Activated naive CD8-positive, alpha-beta T cell (primary cell): ENCODE measurements at regions not wholly inside any gene's neighbourhood (a gene's known extent, or its start where the extent isn't known, plus 50 kb on each side); places are given as distances from the start of the nearest gene placed in this dataset.
"Not testable (repeated sequence)": the region's sequence is repeated elsewhere in the genome, so short reads cannot be mapped to it uniquely, and the experiment has no call there.

Source experiments
- H3K27ac Mint-ChIP-seq: one replicate; pipeline ENCODE4 v1.8.0; 2021; ENCODE audit warnings: mixed read lengths
- H3K27me3 Mint-ChIP-seq: one replicate; pipeline ENCODE4 v1.8.0; 2021; ENCODE audit warnings: mixed read lengths
- H3K36me3 Mint-ChIP-seq: one replicate; pipeline ENCODE4 v1.8.0; 2021; ENCODE audit warnings: mixed read lengths
- H3K4me1 Mint-ChIP-seq: one replicate; pipeline ENCODE4 v1.8.0; 2021; ENCODE audit warnings: low read depth, mixed read lengths
- H3K4me3 Mint-ChIP-seq: one replicate; pipeline ENCODE4 v1.8.0; 2021; ENCODE audit warnings: mild to moderate bottlenecking, mixed read lengths
- H3K9me3 Mint-ChIP-seq: one replicate; pipeline ENCODE4 v1.8.0; 2021; ENCODE audit warnings: low read depth, mixed read lengths

- Mint-ChIP-seq H3K27ac (no peak overlapping the region), H3K9me3 (no peaks in the 10 kb centered on the region), H3K4me1 (no peaks in the 10 kb centered on the region), H3K36me3 (no peaks in the 10 kb centered on the region), H3K4me3 (no peak overlapping the region), H3K27me3 (no peaks in the 10 kb centered on the region)
Measured at GRCh38 chr9:103287361-103287760, 292.2 kb downstream of the CYLC2 start.

DNA sequence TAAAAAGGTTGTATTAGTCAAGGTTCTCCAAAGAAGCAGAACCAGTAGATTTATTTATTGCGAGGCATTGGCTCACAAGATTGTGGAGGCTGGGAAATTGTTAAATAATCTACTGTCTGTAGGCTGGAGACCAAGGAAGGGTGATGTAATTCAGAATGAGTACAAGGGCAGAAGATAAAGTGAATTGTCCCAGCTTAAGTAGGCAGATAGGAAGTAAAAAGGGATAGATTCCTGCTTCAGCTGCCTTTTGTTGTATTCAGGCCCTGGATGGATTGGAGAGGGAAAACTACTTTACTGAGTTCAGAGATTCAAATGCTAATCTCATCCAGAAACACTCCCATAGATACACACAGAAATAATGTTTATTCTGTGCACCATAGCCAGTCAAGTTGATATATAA, 301.1 kb downstream of the CYLC2 start:
- Mint-ChIP-seq H3K36me3 (no peaks in the 10 kb centered on the region), H3K4me1 (no peaks in the 10 kb centered on the region), H3K27ac (no peak overlapping the region), H3K27me3 (no peaks in the 10 kb centered on the region), H3K4me3 (no peak overlapping the region), H3K9me3 (peaks cover 8% of the 10 kb centered on the region)

DNA sequence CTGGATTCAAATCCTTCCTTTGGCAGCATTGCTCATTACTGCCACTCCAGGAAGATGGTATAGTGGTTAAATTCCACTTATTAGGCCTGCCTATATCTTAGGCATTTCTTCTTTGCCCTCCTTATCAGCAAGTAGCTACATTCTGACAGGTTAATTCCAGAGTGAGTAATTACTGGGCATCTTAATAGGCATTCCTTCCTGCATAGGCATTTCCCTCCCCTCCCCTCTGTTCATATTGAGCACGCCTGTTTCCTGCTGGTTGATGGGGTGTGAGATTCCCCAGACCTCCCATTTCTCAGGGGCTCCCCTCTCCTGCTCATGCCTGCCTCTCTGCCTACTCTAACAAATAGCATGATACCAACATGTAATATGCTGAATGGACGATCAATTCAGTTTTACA, 305.9 kb downstream of the CYLC2 start:
- H3K27ac Mint-ChIP-seq = no peak overlapping the region
- H3K4me1 Mint-ChIP-seq = no peaks in the 10 kb centered on the region
- no peaks in the 10 kb centered on the region for H3K27me3 Mint-ChIP-seq
- H3K9me3 Mint-ChIP-seq = no peaks in the 10 kb centered on the region
- H3K36me3 Mint-ChIP-seq = no peaks in the 10 kb centered on the region
- H3K4me3 Mint-ChIP-seq = no peak overlapping the region

GRCh38 chr9:103304797-103305196, 309.7 kb downstream of the CYLC2 start:
- H3K27ac Mint-ChIP-seq = no peak overlapping the region
- H3K4me3 Mint-ChIP-seq = no peak overlapping the region
- H3K27me3 Mint-ChIP-seq = no peaks in the 10 kb centered on the region
- peaks cover 3% of the 10 kb centered on the region for H3K9me3 Mint-ChIP-seq
- H3K4me1 Mint-ChIP-seq = no peaks in the 10 kb centered on the region
- H3K36me3 Mint-ChIP-seq = no peaks in the 10 kb centered on the region

DNA sequence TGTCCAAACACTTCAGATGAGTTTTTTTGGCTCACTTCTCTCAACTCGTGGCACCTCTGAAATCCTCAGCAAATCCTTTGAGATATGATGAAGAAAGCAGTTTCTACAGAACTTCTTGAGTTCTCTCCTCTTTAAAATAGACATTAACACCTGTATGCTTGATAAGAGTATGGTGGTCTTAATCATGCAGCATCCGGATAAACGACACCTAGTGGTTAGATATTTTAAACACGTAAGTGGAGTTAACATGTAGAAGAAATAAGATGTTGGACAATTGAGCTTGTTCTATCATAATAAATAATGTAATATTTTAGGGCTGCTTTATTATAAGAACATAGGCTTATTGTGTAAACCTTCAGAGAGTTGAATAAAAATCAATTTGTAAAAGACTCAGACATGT, 324.8 kb downstream of the CYLC2 start:
- Mint-ChIP-seq H3K27me3 (no peaks in the 10 kb centered on the region), H3K4me1 (no peaks in the 10 kb centered on the region), H3K9me3 (peaks cover 6% of the 10 kb centered on the region), H3K27ac (no peak overlapping the region), H3K4me3 (no peak overlapping the region), H3K36me3 (no peaks in the 10 kb centered on the region)

DNA sequence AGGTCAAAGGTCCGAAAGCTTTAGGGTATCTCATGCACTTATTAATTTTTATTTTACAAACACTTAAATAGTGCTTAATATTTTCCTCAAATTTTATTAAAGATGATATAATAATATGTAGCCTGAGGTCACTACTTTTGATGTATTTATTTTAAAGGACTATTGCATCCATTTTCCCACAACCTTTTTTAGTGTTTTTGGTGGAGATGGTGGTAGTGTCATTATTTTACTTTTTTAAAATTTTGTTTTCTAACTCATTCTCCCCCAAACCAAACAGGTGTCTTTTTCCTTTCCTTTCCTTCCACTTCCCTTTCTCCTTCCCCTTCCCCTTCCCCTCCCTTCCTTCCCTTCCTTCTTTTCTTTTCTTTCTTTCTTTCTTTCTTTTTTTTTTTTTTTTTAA, 328.6 kb downstream of the CYLC2 start:
- Mint-ChIP-seq H3K4me3 (no peak overlapping the region), H3K27ac (no peak overlapping the region), H3K36me3 (no peaks in the 10 kb centered on the region), H3K9me3 (peaks cover 17% of the 10 kb centered on the region), H3K27me3 (no peaks in the 10 kb centered on the region), H3K4me1 (no peaks in the 10 kb centered on the region)

DNA sequence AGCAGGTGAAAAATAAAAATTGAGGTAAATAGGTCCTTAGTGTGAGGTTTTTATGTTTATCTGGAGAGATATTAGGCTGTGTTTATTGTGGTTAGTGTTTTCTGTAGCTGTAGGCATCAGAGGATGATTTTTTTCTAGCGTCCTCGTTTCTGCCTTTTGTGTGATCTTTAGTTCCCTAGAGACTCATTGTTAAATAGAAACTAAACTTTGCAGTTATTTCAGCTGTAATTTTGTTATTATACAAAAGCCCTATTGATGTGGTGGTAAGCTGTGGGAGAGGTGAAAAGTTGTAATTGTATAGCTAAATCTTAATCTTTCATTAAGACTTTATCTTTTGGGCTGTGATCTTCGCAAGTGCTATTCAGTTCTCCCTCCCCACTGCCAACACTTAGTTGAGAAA, 340.3 kb downstream of the CYLC2 start:
- H3K4me3 Mint-ChIP-seq = no peak overlapping the region
- H3K36me3 Mint-ChIP-seq = no peaks in the 10 kb centered on the region
- H3K9me3 Mint-ChIP-seq = no peaks in the 10 kb centered on the region
- no peak overlapping the region for H3K27ac Mint-ChIP-seq
- H3K27me3 Mint-ChIP-seq = no peaks in the 10 kb centered on the region
- H3K4me1 Mint-ChIP-seq = no peaks in the 10 kb centered on the region

- Mint-ChIP-seq H3K27me3 (no peaks in the 10 kb centered on the region), H3K36me3 (no peaks in the 10 kb centered on the region), H3K27ac (no peak overlapping the region), H3K9me3 (peaks cover 7% of the 10 kb centered on the region), H3K4me1 (no peaks in the 10 kb centered on the region), H3K4me3 (no peak overlapping the region)
Measured at GRCh38 chr9:103355000-103355399, 359.9 kb downstream of the CYLC2 start.

DNA sequence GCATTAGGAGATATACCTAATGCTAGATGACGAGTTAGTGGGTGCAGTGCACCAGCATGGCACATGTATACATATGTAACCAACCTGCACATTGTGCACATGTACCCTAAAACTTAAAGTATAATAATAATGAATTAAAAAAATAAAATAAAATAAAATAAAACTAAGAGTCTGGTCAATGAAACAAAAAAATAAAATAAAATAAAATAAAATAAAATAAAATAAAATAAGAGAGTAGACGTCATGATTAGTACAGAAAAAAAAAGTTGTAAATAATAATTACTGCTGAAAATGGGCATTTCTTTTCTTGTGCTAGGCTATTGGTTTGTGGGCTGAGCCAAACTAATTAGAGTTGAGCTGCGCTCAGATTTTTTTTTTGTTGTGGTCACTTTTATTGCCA, 362.8 kb downstream of the CYLC2 start:
- H3K27me3 Mint-ChIP-seq, H3K4me1 Mint-ChIP-seq, H3K9me3 Mint-ChIP-seq, H3K27ac Mint-ChIP-seq, H3K36me3 Mint-ChIP-seq, H3K4me3 Mint-ChIP-seq: not testable (repeated sequence)

- no peak overlapping the region for H3K4me3 Mint-ChIP-seq
- H3K9me3 Mint-ChIP-seq = peaks cover 3% of the 10 kb centered on the region
- no peaks in the 10 kb centered on the region for H3K36me3 Mint-ChIP-seq
- H3K27me3 Mint-ChIP-seq = no peaks in the 10 kb centered on the region
- no peak overlapping the region for H3K27ac Mint-ChIP-seq
- H3K4me1 Mint-ChIP-seq = no peaks in the 10 kb centered on the region
Measured at GRCh38 chr9:103361906-103362305, 366.8 kb downstream of the CYLC2 start.

DNA sequence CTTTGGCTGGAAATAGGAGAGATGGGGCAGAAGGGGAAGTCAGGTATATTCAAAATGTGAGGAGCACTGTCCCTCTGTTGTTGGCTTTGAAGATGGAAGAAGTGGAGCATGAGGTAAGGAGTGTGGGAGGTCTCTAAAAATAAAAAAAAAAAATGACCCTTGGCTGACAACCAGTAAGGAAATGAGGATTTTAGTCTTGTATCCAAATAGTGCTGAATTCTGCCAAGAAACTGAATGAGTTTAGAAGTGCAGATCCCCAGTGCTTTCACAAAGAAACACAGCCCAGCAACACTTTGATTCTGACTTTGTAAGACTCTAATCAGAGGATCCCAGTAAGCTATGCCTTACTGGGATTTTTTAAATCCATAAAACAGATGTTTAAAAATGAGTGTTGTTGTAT, 367.9 kb downstream of the CYLC2 start:
- Mint-ChIP-seq H3K9me3 (peaks cover 3% of the 10 kb centered on the region), H3K4me3 (no peak overlapping the region), H3K27ac (no peak overlapping the region), H3K4me1 (no peaks in the 10 kb centered on the region), H3K27me3 (no peaks in the 10 kb centered on the region), H3K36me3 (no peaks in the 10 kb centered on the region)

GRCh38 chr9:103364753-103365152, 369.6 kb downstream of the CYLC2 start:
- peaks cover 3% of the 10 kb centered on the region for H3K9me3 Mint-ChIP-seq
- H3K27me3 Mint-ChIP-seq = no peaks in the 10 kb centered on the region
- no peak overlapping the region for H3K4me3 Mint-ChIP-seq
- H3K36me3 Mint-ChIP-seq = no peaks in the 10 kb centered on the region
- no peaks in the 10 kb centered on the region for H3K4me1 Mint-ChIP-seq
- H3K27ac Mint-ChIP-seq = no peak overlapping the region

GRCh38 chr9:103371152-103371551, 376.0 kb downstream of the CYLC2 start:
- Mint-ChIP-seq H3K27ac (no peak overlapping the region), H3K27me3 (no peaks in the 10 kb centered on the region), H3K4me1 (no peaks in the 10 kb centered on the region), H3K9me3 (peaks cover 3% of the 10 kb centered on the region), H3K36me3 (no peaks in the 10 kb centered on the region), H3K4me3 (no peak overlapping the region)

DNA sequence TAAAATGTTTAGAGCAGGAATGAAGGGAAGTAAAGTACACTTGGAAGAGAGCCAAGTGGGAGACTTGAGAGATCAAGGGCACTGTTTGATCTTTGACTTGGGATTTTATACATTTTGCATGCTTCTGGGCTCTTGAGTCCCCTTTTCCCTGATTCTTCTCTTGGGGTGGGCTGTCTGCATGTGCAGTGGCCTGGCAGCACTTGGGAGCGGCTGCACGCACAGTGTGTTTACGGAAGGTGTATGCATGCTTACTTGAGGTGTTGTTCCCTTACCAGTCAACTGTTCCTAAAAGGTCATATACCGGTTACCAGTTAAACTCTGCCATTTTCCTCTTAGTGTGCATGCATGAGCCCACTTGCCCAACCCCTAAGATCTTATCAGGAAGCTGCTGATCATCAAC, 377.7 kb downstream of the CYLC2 start:
- Mint-ChIP-seq H3K27me3 (no peaks in the 10 kb centered on the region), H3K36me3 (no peaks in the 10 kb centered on the region), H3K4me1 (no peaks in the 10 kb centered on the region)

GRCh38 chr9:103377667-103378066, 382.5 kb downstream of the CYLC2 start:
- H3K27me3 Mint-ChIP-seq = no peaks in the 10 kb centered on the region
- no peak overlapping the region for H3K4me3 Mint-ChIP-seq
- H3K36me3 Mint-ChIP-seq = no peaks in the 10 kb centered on the region
- no peak overlapping the region for H3K27ac Mint-ChIP-seq
- H3K9me3 Mint-ChIP-seq = no peaks in the 10 kb centered on the region
- no peaks in the 10 kb centered on the region for H3K4me1 Mint-ChIP-seq

More for the DNA sequence above, 377.7 kb downstream of the CYLC2 start:
- no peak overlapping the region for H3K4me3 Mint-ChIP-seq
- peaks cover 3% of the 10 kb centered on the region for H3K9me3 Mint-ChIP-seq
- H3K27ac Mint-ChIP-seq = no peak overlapping the region

DNA sequence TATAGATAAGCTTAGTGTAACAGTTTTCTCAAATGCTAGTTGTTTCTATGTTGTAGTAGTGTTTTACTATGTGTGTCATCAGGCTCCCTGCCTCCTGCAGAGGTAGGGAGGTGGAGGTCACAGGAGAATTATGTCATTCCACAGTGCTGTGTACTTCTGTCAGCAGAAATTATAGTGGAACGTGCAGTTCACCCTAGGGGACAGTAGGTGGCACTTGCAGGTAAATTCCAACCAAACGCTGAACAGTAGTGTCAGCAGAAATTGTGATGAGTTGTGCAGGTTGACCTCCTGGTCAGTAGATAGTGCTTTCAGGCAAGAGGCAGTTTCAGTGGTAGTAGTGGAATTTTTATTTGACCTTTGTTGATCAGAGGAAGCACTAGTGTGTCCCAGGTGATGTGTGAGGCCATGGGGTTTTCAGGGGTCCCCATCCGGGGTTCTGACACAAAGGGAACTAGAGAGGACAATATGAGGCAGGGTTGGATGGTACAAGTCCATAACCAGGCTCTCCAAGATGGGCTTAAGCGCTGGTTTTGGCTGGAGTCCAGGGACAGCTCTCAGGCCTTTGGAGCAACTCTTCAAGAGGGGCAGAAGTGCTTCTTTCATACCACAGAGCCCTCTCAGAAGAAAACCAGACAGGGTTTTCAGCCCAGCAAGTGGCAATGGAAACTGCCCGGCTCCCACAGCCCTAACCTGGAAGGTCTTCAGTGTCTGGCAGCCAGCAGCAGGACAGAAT, 402.9 kb downstream of the CYLC2 start:
- H3K4me1 Mint-ChIP-seq = no peaks in the 10 kb centered on the region
- H3K27me3 Mint-ChIP-seq = peaks cover 7% of the 10 kb centered on the region
- no peak overlapping the region for H3K27ac Mint-ChIP-seq
- no peaks in the 10 kb centered on the region for H3K36me3 Mint-ChIP-seq
- no peak overlapping the region for H3K4me3 Mint-ChIP-seq
- no peaks in the 10 kb centered on the region for H3K9me3 Mint-ChIP-seq
